SU-DHL-6 (cell line): ENCODE measurements at regions not wholly inside any gene's neighbourhood (a gene's known extent, or its start where the extent isn't known, plus 50 kb on each side); places are given as distances from the start of the nearest gene placed in this dataset.

Experiments used
- H2AFZ ChIP-seq: fragments of 200-600 bp; sonication (generic); 2 replicates; pipeline ENCODE4 v1.6.1; 2014; ENCODE audit warnings: low read depth, mild to moderate bottlenecking, moderate library complexity, mixed read lengths, antibody characterized with exemption, low read length; ENCODE audit not compliant: severe bottlenecking
- H3F3A ChIP-seq: fragments of 200-600 bp; shearing (Covaris generic); 2 replicates; pipeline ENCODE4 v1.6.0; 2016; ENCODE audit warnings: antibody characterized with exemption, mild to moderate bottlenecking; ENCODE audit not compliant: insufficient read depth
- H3K27ac ChIP-seq: fragments of 200-600 bp; sonication (generic); 2 replicates; pipeline ENCODE4 v1.5.1; 2016; ENCODE audit warnings: low read depth, mild to moderate bottlenecking, low read length, moderate library complexity, mixed read lengths
- H3K27me3 ChIP-seq: fragments of 200-600 bp; sonication (generic), shearing (Covaris generic); 2 replicates; pipeline ENCODE4 v1.6.0; 2014; ENCODE audit warnings: mild to moderate bottlenecking, low read length
- H3K36me3 ChIP-seq: fragments of 200-600 bp; sonication (generic); 2 replicates; pipeline ENCODE4 v1.6.1; 2014; ENCODE audit warnings: mild to moderate bottlenecking, low read length, mixed read lengths
- H3K4me2 ChIP-seq: fragments of 300-600, 200-600 bp; shearing (Covaris generic), sonication (generic); 2 replicates; pipeline ENCODE4 v1.6.0; 2014; ENCODE audit warnings: low read length, low read depth, mild to moderate bottlenecking; ENCODE audit not compliant: poor library complexity, severe bottlenecking
- H3K4me3 ChIP-seq: fragments of 200-600 bp; sonication (generic); 2 replicates; pipeline ENCODE4 v1.5.1; 2014; ENCODE audit warnings: antibody characterized with exemption, low read length, mild to moderate bottlenecking, mixed read lengths; ENCODE audit not compliant: insufficient read depth, poor library complexity, severe bottlenecking
- H3K79me2 ChIP-seq: fragments of 200-600 bp; sonication (generic); 2 replicates; pipeline ENCODE4 v1.6.1; 2014; ENCODE audit warnings: mild to moderate bottlenecking, low read length, moderate library complexity; ENCODE audit not compliant: insufficient read depth
- H3K9ac ChIP-seq: fragments of 200-600 bp; sonication (generic); 2 replicates; pipeline ENCODE4 v1.7.0; 2014; ENCODE audit warnings: mild to moderate bottlenecking, low read length
- H3K9me2 ChIP-seq: fragments of 200-600 bp; sonication (generic); replicated peaks from 2 replicates; pipeline ENCODE4 v1.6.1; 2014; ENCODE audit warnings: low read length; ENCODE audit not compliant: insufficient read depth
- H3K9me3 ChIP-seq: fragments of 200-600 bp; sonication (generic); 2 replicates; pipeline ENCODE4 v1.6.1; 2014; ENCODE audit warnings: low read length, mixed read lengths; ENCODE audit not compliant: insufficient read depth
- H4K20me1 ChIP-seq: fragments of 200-600 bp; sonication (generic); 2 replicates; pipeline ENCODE4 v1.6.1; 2014; ENCODE audit warnings: low read depth, mild to moderate bottlenecking, antibody characterized with exemption, low read length, moderate library complexity, mixed read lengths
- CTCF ChIP-seq: fragments of 200-600 bp; sonication (generic); IDR thresholded peaks from one replicate; pipeline ENCODE4 v1.5.1; 2017; ENCODE audit warnings: antibody characterized with exemption, mild to moderate bottlenecking, low read length, moderate library complexity; ENCODE audit not compliant: insufficient read depth, poor library complexity, severe bottlenecking
- EZH2phosphoT487 ChIP-seq: fragments of 200-600 bp; sonication (generic), shearing (Covaris generic); conservative IDR thresholded peaks from 2 replicates; pipeline ENCODE4 v1.6.1; 2018; ENCODE audit warnings: mild to moderate bottlenecking, antibody characterized with exemption, low read length, moderate library complexity, mixed read lengths

GRCh38 chr2:67487993-67488392 lies 90.9 kb downstream of the ETAA1 start:
- H3K27ac ChIP-seq: no peak overlapping the region
- H3K9me2 ChIP-seq: no peaks in the 10 kb centered on the region
- H3K27me3 ChIP-seq: 0 out of 2 replicates have a peak, but pooled peaks cover 2% of the 10 kb centered on the region
- H3K4me3 ChIP-seq: no peak overlapping the region
- no peaks in the 10 kb centered on the region for H4K20me1 ChIP-seq
- H3F3A ChIP-seq: no peaks in the 10 kb centered on the region
- H3K4me2 ChIP-seq: no peak overlapping the region
- TF ChIP-seq EZH2phosphoT487 (no peak), CTCF (no peak)
- H2AFZ ChIP-seq: no peak overlapping the region
- H3K9ac ChIP-seq: no peak overlapping the region
- no peaks in the 10 kb centered on the region for H3K79me2 ChIP-seq
- no peaks in the 10 kb centered on the region for H3K36me3 ChIP-seq
- H3K9me3 ChIP-seq: no peaks in the 10 kb centered on the region

DNA sequence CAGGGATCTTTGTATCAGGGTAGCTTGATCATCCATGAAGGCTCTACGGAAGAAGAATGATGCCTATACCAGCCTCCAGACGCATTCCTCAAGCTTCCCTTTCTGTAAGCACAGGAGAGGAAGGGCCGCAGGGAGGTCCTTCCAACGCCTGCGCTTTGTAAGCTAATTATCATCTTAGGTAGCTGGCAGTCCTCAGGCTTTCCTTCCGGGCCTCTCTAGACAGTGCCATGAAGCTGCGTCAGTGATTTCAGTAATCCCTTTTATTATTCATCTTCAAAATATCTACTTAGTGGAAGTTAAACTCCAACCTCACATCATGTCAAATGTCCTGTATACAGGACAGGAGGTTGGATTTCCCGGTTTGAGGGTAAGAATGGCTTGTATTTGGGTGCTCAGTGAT lies 92.3 kb downstream of the ETAA1 start:
- TF ChIP-seq CTCF (no peak), EZH2phosphoT487 (no peak)
- no peak overlapping the region for H3K9ac ChIP-seq
- 0 out of 2 replicates have a peak, but pooled peaks cover 2% of the 10 kb centered on the region for H3K27me3 ChIP-seq
- H3K4me3 ChIP-seq: no peak overlapping the region
- no peaks in the 10 kb centered on the region for H3F3A ChIP-seq
- no peaks in the 10 kb centered on the region for H4K20me1 ChIP-seq
- H2AFZ ChIP-seq: no peak overlapping the region
- no peaks in the 10 kb centered on the region for H3K79me2 ChIP-seq
- no peak overlapping the region for H3K27ac ChIP-seq
- H3K9me2 ChIP-seq: no peaks in the 10 kb centered on the region
- no peaks in the 10 kb centered on the region for H3K9me3 ChIP-seq
- H3K4me2 ChIP-seq: no peak overlapping the region
- no peaks in the 10 kb centered on the region for H3K36me3 ChIP-seq

- TF ChIP-seq CTCF (no peak), EZH2phosphoT487 (no peak)
- Histone ChIP-seq H3K36me3 (no peaks in the 10 kb centered on the region), H3F3A (no peaks in the 10 kb centered on the region), H3K27ac (no peak overlapping the region), H3K9ac (no peak overlapping the region), H4K20me1 (no peaks in the 10 kb centered on the region), H3K27me3 (no peaks in the 10 kb centered on the region), H3K79me2 (no peaks in the 10 kb centered on the region), H2AFZ (no peak overlapping the region), H3K4me3 (no peak overlapping the region), H3K4me2 (no peak overlapping the region), H3K9me3 (no peaks in the 10 kb centered on the region), H3K9me2 (no peaks in the 10 kb centered on the region)
Measured at GRCh38 chr2:67498931-67499330, 101.8 kb downstream of the ETAA1 start.
